ENCODE measurements at regions not wholly inside any gene's neighbourhood (a gene's known extent, or its start where the extent isn't known, plus 50 kb on each side); places are given as distances from the start of the nearest gene placed in this dataset.

DNA sequence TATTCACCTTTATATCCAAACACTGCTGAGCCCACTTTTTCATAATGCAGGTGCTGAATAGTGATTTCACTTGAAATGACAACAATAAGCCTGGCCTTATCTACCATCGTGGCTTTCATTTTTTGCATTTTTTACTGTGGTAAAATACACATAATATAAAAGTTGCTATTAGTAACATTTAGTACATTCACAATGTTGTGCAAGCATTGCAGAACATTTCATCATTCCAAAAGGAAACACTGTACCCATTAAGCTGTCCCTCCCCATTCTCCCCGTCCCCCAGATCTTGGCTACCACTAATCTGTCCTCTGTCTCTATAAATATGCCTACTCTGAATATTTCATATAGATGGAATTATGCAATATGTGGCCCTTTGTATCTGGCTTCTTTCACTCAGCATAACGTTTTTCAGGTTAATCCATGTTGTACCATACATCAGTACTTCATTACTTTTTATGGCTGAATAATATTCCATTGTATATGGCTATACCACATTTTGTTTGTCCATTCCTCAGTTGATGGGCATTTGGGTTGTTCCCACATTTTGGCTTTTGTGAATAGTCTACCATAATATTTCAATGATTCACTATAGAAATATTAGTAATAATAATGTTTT lies 68.5 kb upstream of the ARID5B start:
- 84% methylated on average over 3 of the region's 3 CpGs; no CpG with 5 or more reads in 1 of the 2 experiments for WGBS, 2 experiments (ENCODE audit: extremely low coverage in 1 of 2, insufficient coverage in 1 of 2, insufficient read length in 1 of 2, insufficient replicate concordance in 2 of 2, low coverage in 1 of 2, low lambda C conversion rate in 2 of 2, missing lambda C conversion rate in 1 of 2)
- DNase-seq (ENCODE audit: low read depth in 1 of 2, low spot score in 2 of 2) (no peak), FAIRE-seq (no peak)
- Histone ChIP-seq H2BK12ac (ENCODE audit: low read depth, low read length) (no peak overlapping the region), H2BK5ac (ENCODE audit: low read depth, low read length) (no peak overlapping the region), H3K4me1 (replicated peaks in 1 of 4; ENCODE audit: control insufficient read depth in 3 of 4, insufficient read depth in 4 of 4, low read length in 3 of 4) (0 out of 7 replicates have a peak, but pooled peaks cover 0 to 3% (median 0%) of the 10 kb centered on the region in 4 experiments), H3K79me2 (ENCODE audit: control insufficient read depth in 1 of 2, insufficient read depth in 2 of 2, low read length in 2 of 2) (no peaks in the 10 kb centered on the region), H3K4me2 (ENCODE audit: insufficient read depth in 1 of 2, low read depth in 2 of 2, low read length in 2 of 2) (no peak overlapping the region), H4K20me1 (replicated peaks in 1 of 2; ENCODE audit: control insufficient read depth in 1 of 2, insufficient read depth in 2 of 2, low read length in 2 of 2) (no peaks in the 10 kb centered on the region), H2BK20ac (ENCODE audit: low read length) (no peak overlapping the region), H3K56ac (replicated peaks; ENCODE audit: insufficient read length, low read depth, low read length) (no peak overlapping the region), H3K4me3 (ENCODE audit: extremely low read depth in 1 of 4, insufficient read depth in 2 of 4, low read depth in 3 of 4, low read length in 4 of 4) (no peak overlapping the region), H4K91ac (replicated peaks; ENCODE audit: insufficient read length, low read length) (no peak overlapping the region), H2AFZ (ENCODE audit: low read length) (no peak overlapping the region), H3K27ac (ENCODE audit: low read depth, low read length) (no peak overlapping the region), H3K23ac (ENCODE audit: insufficient read length) (no peak overlapping the region), H3K18ac (ENCODE audit: extremely low read depth, low read length) (no peak overlapping the region), H4K8ac (ENCODE audit: extremely low read depth, insufficient read depth, low read length) (no peak overlapping the region), H2BK15ac (ENCODE audit: low read length) (no peak overlapping the region), H3K14ac (ENCODE audit: insufficient read length) (no peak overlapping the region), H3K36me3 (ENCODE audit: control insufficient read depth in 2 of 4, insufficient read depth in 4 of 4, low read length in 3 of 4) (no peaks in the 10 kb centered on the region), H2AK5ac (ENCODE audit: low read depth, low read length) (no peak overlapping the region), H3K4ac (replicated peaks; ENCODE audit: insufficient read length, low read depth, low read length) (no peak overlapping the region), H3K9me3 (ENCODE audit: insufficient read depth in 2 of 2, low read depth in 1 of 2, low read length in 1 of 2) (no peaks in the 10 kb centered on the region), H3K9ac (replicated peaks in 1 of 4; ENCODE audit: extremely low read depth in 1 of 4, low read depth in 3 of 4, low read length in 3 of 4) (no peak overlapping the region), H2BK120ac (replicated peaks; ENCODE audit: low read depth, low read length) (no peak overlapping the region), H3K79me1 (ENCODE audit: low read depth, low read length) (no peaks in the 10 kb centered on the region), H3K23me2 (ENCODE audit: low read depth, low read length) (no peaks in the 10 kb centered on the region), H3K27me3 (replicated peaks in 1 of 4; ENCODE audit: control insufficient read depth in 3 of 4, extremely low read depth in 1 of 4, insufficient read depth in 3 of 4, low read length in 3 of 4) (no peaks in the 10 kb centered on the region), H4K5ac (ENCODE audit: insufficient read length, low read depth, low read length) (no peak overlapping the region)
- POLR2A ChIA-PET (ENCODE audit: partially characterized antibody), result no interaction called here
- CTCF ChIA-PET (ENCODE audit: partially characterized antibody), result interaction anchor here (1.1 to 9.1 kb wide), 4 partner anchors 14 to 917 kb away, joined by 3 to 120 read pairs (median 11); no protein-coding TSS in a partner anchor
- no peak for TF ChIP-seq POU5F1 (IDR thresholded peaks at IDR 0.05; ENCODE audit: low read depth, low read length)
- TF ChIP-seq RFX5 (IDR thresholded peaks at IDR 0.05; ENCODE audit: borderline replicate concordance, low read depth, low read length), result no peak
- no peak for TF ChIP-seq CHD1 (IDR thresholded peaks at IDR 0.05; ENCODE audit: low read depth, low read length)
- TF ChIP-seq CHD2 (IDR thresholded peaks at IDR 0.05; ENCODE audit: low read length), result no peak
- TF ChIP-seq GABPA (IDR thresholded peaks at IDR 0.05; ENCODE audit: borderline replicate concordance, insufficient read depth, low read length), result no peak
- TF ChIP-seq SRF (IDR thresholded peaks at IDR 0.05; ENCODE audit: low read depth, low read length), result no peak
- TF ChIP-seq KDM5A (IDR thresholded peaks at IDR 0.05; ENCODE audit: low read length), result no peak
- TF ChIP-seq PHF8 (conservative IDR thresholded peaks at IDR 0.05; ENCODE audit: low read depth, low read length), result no peak
- no peak for TF ChIP-seq E2F6 (IDR thresholded peaks at IDR 0.05)
- no peak for TF ChIP-seq BACH1 (IDR thresholded peaks at IDR 0.05; ENCODE audit: low read length)
- TF ChIP-seq CBX8 (IDR thresholded peaks at IDR 0.05; ENCODE audit: borderline replicate concordance, low read depth, low read length), result no peak
- TF ChIP-seq, protein P1, sequence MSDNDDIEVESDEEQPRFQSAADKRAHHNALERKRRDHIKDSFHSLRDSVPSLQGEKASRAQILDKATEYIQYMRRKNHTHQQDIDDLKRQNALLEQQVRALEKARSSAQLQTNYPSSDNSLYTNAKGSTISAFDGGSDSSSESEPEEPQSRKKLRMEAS (IDR thresholded peaks at IDR 0.05), result no peak
- TF ChIP-seq NANOG (IDR thresholded peaks at IDR 0.05; ENCODE audit: insufficient read depth, low read depth, low read length, poor library complexity, severe bottlenecking), result no peak
- TF ChIP-seq TEAD4 (IDR thresholded peaks at IDR 0.05; ENCODE audit: low read depth, low read length), result no peak
